ENCODE measurements at regions not wholly inside any gene's neighbourhood (a gene's known extent, or its start where the extent isn't known, plus 50 kb on each side); places are given as distances from the start of the nearest gene placed in this dataset.

DNA sequence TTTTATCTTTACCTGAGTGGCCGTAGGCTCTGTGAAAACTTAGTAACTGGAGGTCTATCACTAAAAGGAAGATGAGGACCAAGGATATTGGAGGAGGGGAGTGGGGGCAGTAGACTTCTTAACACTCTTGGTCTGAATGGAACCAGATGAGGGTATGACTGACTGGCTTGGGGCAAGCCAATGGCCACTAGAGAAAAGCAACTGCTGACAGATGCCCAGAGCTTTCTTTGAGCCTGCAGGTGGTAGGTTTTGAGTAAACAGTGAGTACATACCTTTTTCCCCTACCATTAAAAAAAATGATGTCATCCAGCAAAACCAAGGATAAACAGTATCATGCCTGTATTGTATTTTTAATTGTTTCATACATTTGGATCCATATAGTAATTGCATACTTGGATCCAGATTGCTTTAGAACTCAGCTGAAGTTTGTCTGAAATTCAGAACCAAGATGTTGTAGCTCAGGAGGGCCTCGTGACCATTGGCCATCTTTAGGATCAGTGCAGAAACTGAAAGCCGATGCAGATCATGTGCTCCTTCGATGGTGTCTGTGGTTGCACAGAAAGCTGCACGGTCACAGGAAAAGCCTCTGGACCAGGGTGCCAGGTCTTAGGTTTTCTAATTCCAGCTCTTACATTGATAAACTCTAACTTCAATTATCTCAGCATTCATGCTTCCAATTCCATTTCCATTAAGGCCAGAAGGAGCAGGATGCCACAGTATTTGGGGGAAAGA lies 131.0 kb downstream of the PDGFRA start:
- DNase-seq = no peak

DNA sequence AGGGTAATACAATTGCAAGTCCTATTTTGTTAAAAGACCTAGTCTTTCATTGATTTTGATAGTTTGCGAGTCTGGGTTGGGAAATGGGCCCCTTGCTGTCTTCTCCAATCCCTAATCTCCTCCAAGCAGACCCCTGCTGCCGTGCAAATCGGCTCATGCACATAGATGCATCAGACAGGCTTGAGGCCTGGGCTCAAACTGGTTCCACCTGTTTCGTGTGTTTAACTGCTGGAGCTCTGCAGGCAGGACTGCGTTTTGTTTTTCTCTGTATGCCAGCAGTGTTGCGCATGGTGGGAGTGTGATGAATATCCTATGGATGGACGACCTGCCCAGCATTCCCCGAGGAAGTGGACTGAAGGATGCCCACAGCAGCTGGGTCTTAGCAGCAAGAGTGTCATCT lies 133.9 kb downstream of the PDGFRA start:
- DNase-seq = no peak

DNA sequence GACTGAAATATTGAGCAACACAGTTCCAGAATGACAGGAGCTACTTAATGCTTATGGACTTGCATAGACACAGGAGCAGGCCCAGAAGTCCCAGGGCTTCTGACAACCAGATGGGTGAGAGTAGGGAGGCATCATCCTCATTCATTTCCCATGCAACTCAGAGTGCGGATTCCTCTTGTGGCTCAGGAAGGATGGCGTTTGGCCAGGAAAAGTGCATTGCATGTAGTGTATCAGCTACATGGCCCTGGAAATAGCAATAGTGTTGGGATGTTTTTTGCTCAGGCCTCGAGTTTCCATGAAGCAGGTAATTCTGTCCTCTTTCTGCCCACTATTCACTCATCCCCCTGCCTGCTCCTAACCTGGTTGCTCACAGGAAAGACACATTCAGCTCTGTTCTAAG lies 136.6 kb downstream of the PDGFRA start:
- no peak for DNase-seq

DNA sequence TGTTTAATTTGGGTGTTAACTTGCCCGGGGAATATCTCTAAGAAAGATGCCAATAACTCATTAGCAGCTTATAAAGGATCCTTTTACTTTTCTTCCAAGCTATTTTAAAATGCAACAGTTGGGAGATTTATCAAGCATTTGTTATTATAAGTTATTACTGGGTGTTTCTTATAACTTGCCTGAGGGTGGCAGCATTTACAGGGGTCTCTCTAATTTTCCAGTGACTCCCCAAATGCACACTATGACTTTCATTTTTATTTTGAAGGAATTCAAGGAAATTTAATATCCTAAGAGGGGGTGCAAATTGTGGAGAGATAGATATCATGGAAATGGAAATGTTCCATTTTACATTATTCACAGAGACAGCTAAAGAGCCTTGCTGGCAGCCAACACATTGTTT lies 138.0 kb downstream of the PDGFRA start:
- DNase-seq = no peak

DNA sequence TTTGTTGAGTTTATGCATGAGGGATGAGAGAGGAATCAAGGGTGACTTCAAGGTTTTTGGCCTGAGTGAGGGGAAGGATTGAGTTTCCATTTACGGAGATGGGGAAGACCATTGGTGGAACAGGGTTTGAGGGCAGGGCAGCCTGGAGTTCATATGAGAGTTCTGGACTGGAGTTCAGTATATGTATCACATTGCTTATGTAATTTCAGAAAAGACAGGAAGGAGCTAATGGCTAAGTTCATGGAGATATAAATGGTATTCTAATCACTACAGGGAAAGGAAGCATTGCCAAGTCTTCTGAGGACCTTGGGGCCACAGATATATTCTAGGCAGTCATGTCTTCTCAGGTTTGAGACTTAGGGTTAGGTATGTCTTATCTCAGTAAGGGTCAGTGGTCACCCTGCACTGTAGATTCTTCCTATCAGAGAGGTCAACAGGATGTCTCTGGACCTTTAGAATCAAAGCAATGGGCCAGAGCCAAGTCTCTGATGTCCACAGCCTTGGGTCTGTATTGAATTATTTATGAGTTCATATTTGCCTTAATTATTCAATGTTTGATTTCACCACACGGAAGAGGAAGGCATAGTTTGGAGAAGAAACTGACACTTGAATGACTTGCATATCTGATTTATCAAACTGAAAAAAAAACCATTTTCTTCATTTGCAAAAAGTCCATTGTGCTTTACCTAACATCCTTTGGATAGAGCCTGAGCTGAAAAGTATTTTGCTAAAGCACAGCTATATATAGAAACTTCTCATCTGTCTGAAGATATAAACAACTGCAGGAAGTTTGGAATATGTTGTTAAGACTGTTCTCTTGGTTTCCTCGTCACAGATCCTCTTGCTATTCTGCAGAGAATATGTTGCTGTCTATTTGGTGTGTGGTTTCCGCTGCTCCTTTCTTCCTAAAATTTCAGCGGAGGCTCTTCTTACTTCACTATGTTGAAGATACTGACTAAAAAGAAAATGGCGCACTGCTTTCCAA lies 139.5 kb downstream of the PDGFRA start:
- DNase-seq = no peak

DNA sequence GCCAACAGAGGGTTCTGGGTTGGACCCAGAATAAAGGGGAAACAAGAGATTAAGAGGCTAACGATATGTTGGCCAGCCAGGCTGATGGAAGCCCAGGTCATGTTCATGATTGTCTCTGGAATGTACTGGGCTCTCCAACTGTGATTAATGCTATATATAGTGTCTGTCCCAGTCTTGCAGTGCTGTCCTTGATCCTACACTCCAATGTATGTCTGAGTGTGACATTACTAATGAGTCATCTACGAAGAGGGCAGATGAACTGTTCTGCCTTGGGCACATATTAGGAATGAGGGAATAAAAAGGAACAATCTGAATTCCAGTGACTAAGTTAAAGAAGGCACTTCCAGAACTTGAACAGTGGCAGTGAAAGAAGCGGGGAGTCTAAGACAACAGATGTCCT lies 142.1 kb downstream of the PDGFRA start:
- DNase-seq = no peak

DNA sequence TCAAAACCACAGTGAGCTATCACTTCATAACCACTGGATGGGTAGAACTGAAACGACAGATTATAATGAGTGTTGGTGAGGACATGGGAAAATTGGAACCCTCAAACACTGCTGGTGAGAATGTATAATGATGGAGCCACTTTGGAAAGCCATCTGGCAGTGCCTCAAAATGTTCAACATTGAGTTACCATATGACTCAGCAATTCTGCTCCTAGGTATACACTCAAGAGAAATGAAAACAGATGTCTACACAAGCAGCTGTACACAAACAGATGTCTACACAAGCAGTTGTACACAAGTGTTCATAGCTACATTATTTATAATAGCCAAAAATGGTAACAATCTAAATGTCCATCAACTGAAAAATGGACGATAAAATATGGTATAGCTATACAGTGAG lies 143.9 kb downstream of the PDGFRA start:
- no peak for DNase-seq

DNA sequence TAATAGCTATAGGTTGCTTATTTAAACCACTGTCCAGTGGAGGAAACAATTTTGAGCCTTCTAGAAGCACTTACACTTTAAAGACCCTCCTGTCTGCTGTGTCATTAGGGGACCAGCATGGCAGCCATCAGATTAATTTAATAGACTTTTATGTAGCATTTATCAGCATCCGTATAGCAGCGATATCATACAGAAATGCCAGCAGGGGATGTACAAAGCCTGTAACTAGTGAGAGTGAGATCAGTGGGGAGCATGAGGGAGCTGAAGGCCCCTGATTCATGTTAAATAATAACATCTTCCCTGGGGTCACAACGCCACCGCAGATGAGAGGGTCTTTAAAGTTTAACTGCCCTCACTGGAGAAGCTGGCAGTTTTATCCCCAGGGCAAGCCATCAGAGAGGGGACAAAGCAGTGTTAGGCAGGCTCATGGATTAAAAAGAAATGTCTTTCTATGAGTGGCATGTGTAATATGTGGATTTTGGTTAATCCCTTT lies 144.7 kb downstream of the PDGFRA start:
- DNase-seq = no peak

DNA sequence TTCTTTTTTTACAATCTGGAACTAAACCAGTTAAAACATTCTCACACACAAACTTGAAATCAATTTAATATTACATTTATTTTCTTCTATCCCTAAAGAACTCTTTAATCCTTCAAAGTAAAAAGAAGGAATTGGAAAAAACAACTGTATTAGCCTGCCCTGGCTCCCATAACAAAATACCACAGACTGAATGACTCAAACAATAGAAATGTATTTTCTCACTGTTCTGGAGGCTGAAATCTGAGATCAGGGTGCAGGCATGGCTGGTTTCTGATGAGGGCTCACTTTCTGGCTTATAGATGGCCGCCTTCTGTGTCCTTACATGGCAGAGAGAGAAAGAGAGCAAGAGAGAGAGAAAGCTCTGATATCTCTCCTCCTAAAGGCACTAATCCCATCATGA lies 149.4 kb downstream of the PDGFRA start:
- no peak for DNase-seq

DNA sequence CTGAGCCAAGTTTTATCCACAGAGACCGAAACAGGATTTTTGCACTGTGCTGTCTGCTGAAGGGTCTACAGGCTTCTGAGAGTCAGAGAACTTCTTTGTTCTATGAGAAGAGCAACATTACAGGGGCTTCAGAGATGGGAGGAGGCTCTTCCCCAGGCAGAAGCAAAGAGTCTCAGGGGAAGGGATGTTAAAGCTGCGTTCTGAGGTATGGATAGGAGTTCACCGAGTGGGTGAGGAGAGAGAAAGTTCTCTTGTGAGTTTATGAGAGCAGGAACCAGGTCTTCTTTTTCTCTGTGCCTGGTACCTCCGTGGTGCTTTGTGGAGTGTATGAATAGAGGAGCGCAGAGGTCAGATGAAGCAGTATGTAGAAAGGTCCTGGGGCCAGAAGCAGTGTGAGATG lies 155.1 kb downstream of the PDGFRA start:
- DNase-seq = no peak

DNA sequence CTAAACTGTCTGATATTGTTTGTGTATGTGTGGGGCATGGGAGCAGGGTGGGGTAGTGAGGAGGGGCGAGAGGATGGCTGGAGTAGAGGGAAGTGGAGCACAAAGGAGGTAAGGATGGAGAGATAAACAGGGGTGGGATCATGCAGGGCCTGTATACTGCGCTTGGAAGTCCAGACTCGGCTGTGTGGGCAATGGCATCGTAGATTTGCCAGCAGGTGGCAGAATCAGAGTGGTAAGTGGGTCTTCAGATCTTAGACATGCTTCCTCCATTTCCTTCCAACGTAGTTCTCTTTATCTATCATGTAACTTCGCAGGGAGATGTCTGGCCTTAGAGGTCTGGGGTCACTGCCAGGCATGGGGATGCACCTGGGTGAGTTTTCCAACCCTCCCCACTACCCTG lies 155.5 kb downstream of the PDGFRA start:
- DNase-seq = peak in 34 of 56 donors; percentile 1 to 60 (median 22)

DNA sequence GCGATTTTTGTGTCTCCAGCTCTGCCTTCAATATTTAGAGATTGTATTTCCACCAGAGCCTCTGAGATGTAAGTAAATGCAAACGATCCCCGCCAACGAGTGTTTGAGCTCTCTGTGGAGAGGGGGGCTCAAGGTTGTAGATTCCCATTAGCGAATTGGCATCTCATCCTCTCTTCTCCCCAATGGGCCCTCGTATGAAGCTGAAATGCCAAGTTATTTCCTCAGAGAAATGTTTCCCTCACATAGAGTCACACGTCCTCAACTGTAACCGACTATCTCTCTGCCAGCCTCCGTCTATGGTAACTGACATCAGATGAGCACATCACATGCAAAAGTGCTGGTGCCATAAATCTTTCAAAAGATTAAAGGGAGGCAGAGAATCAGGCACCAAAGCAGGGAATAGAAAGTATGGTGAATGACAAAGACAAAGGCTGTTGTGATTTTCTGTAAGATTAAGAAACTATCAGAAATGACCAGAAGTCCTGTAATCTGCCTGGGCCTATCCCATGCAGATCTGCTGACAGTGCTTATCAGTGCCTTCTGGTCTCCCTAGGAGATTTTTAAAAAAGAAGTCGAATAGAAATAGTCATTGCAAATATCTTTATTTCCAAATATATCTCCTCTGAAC lies 157.1 kb downstream of the PDGFRA start:
- no peak for DNase-seq

DNA sequence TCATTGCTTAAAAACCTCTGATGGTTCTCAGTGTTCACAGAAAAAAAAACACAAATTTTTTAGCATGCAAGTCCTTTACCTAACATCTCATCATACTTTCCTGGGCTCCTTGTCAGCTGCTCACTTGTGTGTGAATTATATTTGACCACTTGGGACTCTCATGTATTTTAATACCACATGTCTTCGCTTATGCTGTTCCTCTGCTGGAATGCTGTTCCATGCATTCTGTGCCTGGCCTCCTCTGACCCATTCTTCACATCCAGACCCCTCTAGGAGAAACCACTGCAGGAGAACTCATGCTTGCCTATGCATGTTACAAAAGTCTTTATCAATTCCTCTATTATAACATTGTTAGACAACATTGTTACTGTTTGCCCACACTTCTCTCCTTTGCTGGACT lies 157.6 kb downstream of the PDGFRA start:
- no peak for DNase-seq

DNA sequence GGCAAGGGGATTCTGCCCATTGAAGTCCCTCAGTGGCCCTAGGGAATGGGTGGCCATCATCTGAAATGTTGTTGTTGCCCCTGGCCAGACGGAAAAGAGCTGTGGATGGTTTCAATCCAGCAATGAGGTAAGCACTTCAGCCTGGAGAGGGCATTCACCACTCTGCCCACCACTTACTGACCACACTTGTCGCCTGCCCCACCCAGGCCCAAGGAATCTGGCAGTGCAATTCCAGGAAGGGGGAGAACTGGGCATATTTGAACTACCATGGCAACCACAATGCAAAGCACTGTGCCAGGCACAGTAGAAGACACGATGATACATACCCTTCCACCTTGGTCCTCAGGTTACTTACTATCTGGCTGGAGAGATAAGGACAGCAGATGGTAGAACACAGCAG lies 161.6 kb downstream of the PDGFRA start:
- no peak for DNase-seq

DNA sequence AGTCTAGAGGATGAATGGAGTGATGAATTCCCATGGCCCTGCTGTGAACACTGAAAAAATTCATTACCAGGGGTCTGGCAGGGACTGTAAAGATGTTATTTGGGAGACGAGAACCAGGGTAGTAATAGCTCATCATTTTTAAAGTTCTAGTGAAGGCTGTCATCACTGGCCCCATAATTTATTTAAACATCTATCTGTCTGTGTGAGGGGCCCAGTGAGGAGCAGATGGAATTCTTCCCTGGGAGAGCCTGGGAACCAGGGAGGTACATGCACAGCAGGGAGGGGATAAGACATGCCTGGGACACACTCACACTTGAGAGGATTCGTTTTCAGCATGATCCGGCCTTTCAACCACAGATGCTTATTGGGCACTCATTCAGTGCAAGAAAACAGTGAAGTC lies 162.0 kb downstream of the PDGFRA start:
- DNase-seq = no peak

DNA sequence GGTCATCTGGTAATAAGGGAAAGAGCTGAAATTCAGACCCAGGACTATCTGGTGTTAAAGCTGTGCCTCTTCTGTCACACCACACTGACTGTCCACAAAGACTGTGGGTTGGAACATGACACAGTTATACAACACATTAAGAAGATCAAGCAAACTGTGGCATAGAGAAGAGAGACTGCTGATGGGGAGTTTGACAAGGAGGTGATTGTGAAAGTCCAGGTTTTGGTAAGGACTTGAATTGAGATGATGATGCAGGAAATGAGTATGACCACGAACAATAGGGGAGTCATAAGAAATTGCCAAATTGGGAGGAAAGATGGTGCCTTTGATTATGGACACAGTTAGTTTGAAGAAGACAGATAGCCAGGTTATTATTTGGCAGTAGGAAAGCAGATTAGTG lies 163.4 kb downstream of the PDGFRA start:
- DNase-seq = no peak

DNA sequence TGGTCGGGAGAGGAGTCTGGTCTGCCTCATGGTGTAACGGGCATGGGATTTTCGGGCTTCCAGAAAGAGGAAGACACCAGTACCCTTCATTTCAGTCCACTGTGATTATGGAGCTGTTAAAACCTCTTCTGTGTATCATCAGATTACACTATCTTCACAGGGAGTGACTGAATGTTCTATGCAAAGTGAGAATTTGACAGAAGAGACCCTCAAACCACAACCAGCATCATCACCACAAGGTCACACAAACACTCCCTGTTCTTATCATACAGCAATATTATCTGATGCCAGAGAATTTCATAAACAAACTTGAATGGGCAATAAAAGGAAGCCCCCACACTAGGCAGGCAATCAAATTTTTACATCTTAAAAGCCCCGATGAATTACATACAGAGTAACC lies 164.2 kb downstream of the PDGFRA start:
- DNase-seq = no peak

DNA sequence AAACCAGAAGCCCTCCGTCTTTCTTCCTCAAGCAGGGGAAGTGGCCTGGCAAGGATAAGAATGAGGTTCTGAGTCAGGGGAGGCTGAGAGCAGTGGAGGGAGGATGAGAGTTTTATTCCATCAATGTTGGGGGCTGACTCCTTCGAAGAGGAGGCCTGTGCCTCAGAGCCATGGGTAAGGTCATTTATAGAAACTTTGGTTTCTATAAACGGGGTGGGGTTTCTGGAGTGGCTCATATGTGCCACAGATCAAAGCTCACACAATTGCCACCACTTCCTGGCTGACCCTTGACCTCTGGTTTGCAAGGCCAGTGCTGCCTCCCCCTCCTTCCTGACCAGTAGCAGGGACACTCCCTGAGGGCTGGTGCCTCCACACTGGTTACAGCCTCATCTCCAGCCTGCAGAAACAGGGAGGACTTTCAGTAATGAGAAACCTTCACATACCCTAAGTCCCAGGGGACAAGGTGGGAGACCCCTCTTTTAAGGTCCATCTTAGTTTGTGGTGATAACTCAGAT lies 166.0 kb downstream of the PDGFRA start:
- DNase-seq = no peak

DNA sequence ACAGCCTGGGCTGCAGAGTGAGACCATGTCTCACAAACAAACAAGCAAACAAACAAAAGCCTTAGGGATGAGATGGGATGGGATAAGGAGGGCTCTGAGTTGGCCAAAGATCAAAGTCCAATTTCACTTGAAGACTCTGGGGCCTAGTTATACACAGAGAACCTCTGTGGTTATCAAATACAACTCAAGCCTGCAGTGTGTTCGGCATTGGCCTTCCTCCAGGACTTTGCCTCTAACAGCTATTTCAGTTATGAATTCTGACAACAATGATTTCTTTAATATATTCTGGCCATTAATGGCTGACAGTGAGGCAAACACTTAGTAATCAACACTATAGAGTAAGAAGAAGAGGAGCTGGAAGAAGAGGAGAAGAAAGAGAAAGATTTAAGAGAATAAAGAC lies 171.1 kb downstream of the PDGFRA start:
- peak in 11 of 56 donors; percentile 0 to 31 (median 3) for DNase-seq

DNA sequence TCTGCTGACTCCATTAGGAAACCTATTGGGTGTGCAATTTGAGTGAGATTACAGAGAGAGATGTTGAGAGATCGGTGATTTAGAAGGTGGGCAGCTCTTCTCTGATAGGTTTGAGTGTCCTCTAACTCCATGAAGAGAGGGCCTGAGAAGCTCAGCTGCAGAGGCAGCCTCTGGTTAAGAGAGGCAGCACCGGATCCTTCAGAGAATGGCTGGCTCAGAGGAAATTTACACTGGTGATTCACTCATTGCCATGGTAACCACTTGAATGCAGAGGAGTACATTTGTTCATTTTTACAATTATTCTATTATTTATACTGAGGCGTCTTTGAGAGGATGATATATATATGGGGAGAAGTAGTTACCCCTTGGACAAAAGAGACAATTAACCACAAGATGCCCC lies 171.7 kb downstream of the PDGFRA start:
- peak in 41 of 56 donors; percentile 0 to 70 (median 27) for DNase-seq

DNA sequence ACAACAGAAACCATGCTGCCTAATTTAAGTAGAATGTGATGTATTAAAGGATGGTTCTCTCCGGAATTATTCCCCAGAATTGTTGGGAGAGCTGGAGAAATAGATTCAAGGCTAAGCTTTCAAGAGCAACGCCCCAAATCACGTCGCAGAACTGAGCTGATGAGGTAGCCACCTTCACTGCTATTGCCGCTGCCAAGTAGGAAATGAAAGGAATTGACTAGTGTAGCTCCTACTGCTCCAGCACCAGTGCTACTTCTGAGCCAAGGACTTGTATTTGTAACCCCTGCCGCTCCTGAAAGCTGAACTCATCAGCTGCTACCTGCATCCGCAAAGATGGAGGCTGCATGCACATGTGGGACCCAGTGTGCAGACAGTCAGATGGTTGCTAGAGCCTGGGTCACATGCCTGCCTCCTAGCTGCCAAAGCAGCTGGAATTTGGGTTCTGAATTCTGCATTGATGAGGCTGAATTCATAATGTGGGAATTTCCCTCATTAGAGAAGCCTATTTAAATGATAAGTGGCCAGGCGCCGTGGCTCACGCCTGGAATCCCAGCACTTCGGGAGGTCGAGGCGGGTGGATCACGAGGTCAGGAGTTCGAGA lies 173.9 kb downstream of the PDGFRA start:
- DNase-seq = peak in 29 of 56 donors; percentile 1 to 53 (median 11)
